ENCODE measurements at regions not wholly inside any gene's neighbourhood (a gene's known extent, or its start where the extent isn't known, plus 50 kb on each side); places are given as distances from the start of the nearest gene placed in this dataset.

GRCh38 chr6:134691180-134691579 is 258.7 kb downstream of the ALDH8A1 start:
- TF ChIP-seq EZH2 (IDR thresholded peaks at IDR 0.05; ENCODE audit: low read depth) (no peak), CTCF (conservative IDR thresholded peaks at IDR 0.05) (no peak)
